Stimulated activated CD4-positive, alpha-beta T cell treated with anti-CD3 and anti-CD28 coated beads, Interleukin-15, amount 100 ng/mL, for 1 hour (primary cell): ENCODE measurements at regions not wholly inside any gene's neighbourhood (a gene's known extent, or its start where the extent isn't known, plus 50 kb on each side); places are given as distances from the start of the nearest gene placed in this dataset.

ENCODE experiments used
- DNase-seq, 2 donors: peaks; one replicate each; pipeline ENCODE4 v3.0.0-alpha.2; 2020; ENCODE audit warnings: low read depth in 1 of 2, low spot score in 1 of 2

- no peak for DNase-seq
Measured at GRCh38 chr13:110826861-110827672, 87.8 kb downstream of the ANKRD10 start.
